Prostate gland (tissue), 2 donors: ENCODE measurements at regions not wholly inside any gene's neighbourhood (a gene's known extent, or its start where the extent isn't known, plus 50 kb on each side); places are given as distances from the start of the nearest gene placed in this dataset.

Source experiments
- DNase-seq: peaks from one replicate; pipeline ENCODE4 v3.0.0-alpha.2; 2019; ENCODE audit warnings: low spot score
- H3K27ac ChIP-seq, 2 donors: fragments of 200-600 bp; sonication (generic); 2 replicates each; pipeline ENCODE4 v1.5.1; 2017 to 2019
- H3K27me3 ChIP-seq: fragments of 200-600 bp; sonication (generic); replicated peaks from 2 replicates; pipeline ENCODE4 v1.5.1; 2019; ENCODE audit not compliant: insufficient read depth
- H3K36me3 ChIP-seq, 2 donors: fragments of 200-600 bp; sonication (generic); 1 replicate in 1 of 2; 2 replicates in 1 of 2; pipeline versions ENCODE4 v1.5.1 to v1.8.1; 2017 to 2019
- H3K4me1 ChIP-seq: fragments of 200-600 bp; sonication (generic); replicated peaks from 2 replicates; pipeline ENCODE4 v1.5.1; 2019
- H3K4me3 ChIP-seq, 2 donors: fragments of 200-600 bp; sonication (generic); 2 replicates each; pipeline ENCODE4 v1.5.1; 2017 to 2019
- H3K9me3 ChIP-seq: fragments of 200-600 bp; sonication (generic); 2 replicates; pipeline ENCODE4 v1.5.1; 2017
- POLR2A ChIP-seq: fragments of 450-650 bp; IDR thresholded peaks from one replicate; pipeline ENCODE4 v1.6.1; 2016; ENCODE audit warnings: antibody characterized with exemption, mild to moderate bottlenecking
- POLR2AphosphoS5 ChIP-seq: sonication (generic); formaldehyde crosslinking; IDR thresholded peaks from one replicate; pipeline ENCODE4 v1.6.1; 2017; ENCODE audit warnings: antibody characterized with exemption
- WGBS: methylation state at CpG from one replicate; pipeline ENCODE4 v1.1.5; 2018; 5-methylcytosine and 5-hydroxymethylcytosine counted together
- intact Hi-C: fragments of 100-400 bp; cut with DNase I; formaldehyde crosslinking; loops from one replicate; pipeline ENCODE4 v1.14.2; 2022
- TF ChIP-seq, protein P1 (sequence below), 4 experiments: fragments of 200-600 bp in 2 of 4; fragments of 450-650 bp in 2 of 4; sonication (generic) in 2 of 4; IDR thresholded peaks; 1 replicate in 3 of 4; 2 replicates in 1 of 4; pipeline ENCODE4 v1.5.1; 2016 to 2019; ENCODE audit warnings: antibody characterized with exemption in 4 of 4, mild to moderate bottlenecking in 2 of 4, moderate library complexity in 2 of 4

DNA sequence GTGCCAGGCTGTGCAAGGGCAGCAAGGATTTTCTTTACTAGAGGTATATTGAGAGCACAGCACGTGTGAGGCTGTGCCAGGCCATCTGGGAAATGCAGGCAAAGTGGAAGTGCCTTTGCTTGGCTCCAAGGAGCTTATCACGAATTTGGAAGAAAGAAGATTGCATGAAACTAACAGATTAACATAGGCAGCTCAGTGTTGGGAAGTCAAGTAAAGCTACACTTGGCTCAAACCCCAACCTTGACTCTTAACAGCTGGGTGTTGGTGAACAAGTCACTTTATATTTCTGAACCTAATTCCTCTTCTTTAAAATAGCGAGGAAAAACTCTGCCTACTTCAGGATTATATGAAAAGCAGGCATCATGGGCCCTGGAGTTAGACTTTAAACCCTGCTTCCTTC is 105.2 kb downstream of the PLCE1 start:
- no peaks in the 10 kb centered on the region for H3K4me1 ChIP-seq
- DNase-seq, result no peak
- H3K9me3 ChIP-seq, result no peaks in the 10 kb centered on the region
- 68% methylated on average over 3 of the region's 3 CpGs for WGBS
- no peak overlapping the region for H3K27ac ChIP-seq
- no peaks in the 10 kb centered on the region for H3K27me3 ChIP-seq
- TF ChIP-seq, protein P1, sequence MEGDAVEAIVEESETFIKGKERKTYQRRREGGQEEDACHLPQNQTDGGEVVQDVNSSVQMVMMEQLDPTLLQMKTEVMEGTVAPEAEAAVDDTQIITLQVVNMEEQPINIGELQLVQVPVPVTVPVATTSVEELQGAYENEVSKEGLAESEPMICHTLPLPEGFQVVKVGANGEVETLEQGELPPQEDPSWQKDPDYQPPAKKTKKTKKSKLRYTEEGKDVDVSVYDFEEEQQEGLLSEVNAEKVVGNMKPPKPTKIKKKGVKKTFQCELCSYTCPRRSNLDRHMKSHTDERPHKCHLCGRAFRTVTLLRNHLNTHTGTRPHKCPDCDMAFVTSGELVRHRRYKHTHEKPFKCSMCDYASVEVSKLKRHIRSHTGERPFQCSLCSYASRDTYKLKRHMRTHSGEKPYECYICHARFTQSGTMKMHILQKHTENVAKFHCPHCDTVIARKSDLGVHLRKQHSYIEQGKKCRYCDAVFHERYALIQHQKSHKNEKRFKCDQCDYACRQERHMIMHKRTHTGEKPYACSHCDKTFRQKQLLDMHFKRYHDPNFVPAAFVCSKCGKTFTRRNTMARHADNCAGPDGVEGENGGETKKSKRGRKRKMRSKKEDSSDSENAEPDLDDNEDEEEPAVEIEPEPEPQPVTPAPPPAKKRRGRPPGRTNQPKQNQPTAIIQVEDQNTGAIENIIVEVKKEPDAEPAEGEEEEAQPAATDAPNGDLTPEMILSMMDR (IDR thresholded peaks at IDR 0.05), result no peak
- TF ChIP-seq POLR2AphosphoS5 (no peak), POLR2A (no peak)
- intact Hi-C loops, result no loop called here
- H3K36me3 ChIP-seq, result no peaks in the 10 kb centered on the region
- H3K4me3 ChIP-seq, result no peak overlapping the region

- Histone ChIP-seq H3K27ac (no peak overlapping the region), H3K4me3 (no peak overlapping the region), H3K27me3 (no peaks in the 10 kb centered on the region), H3K4me1 (no peaks in the 10 kb centered on the region), H3K9me3 (no peaks in the 10 kb centered on the region), H3K36me3 (no peaks in the 10 kb centered on the region)
- 100% methylated on average over 1 of the region's 1 CpG for whole genome bisulfite sequencing
- TF ChIP-seq, protein P1 (IDR thresholded peaks at IDR 0.05), result no peak
- TF ChIP-seq POLR2AphosphoS5 (no peak), POLR2A (no peak)
- no peak for DNase-seq
- intact Hi-C loops, result loop anchor here (10.0 kb wide), 1 partner anchor 93 kb away; no protein-coding TSS in a partner anchor
Measured at GRCh38 chr10:94101894-94102293, 108.2 kb downstream of the PLCE1 start.

GRCh38 chr10:94102436-94102835 is 108.7 kb downstream of the PLCE1 start:
- no peaks in the 10 kb centered on the region for H3K36me3 ChIP-seq
- H3K4me3 ChIP-seq, result no peak overlapping the region
- no peak for DNase-seq
- H3K27me3 ChIP-seq, result no peaks in the 10 kb centered on the region
- H3K27ac ChIP-seq, result no peak overlapping the region
- TF ChIP-seq POLR2A, result no peak
- no peak for TF ChIP-seq POLR2AphosphoS5
- TF ChIP-seq, protein P1 (IDR thresholded peaks at IDR 0.05), result no peak
- 74% methylated on average over 5 of the region's 5 CpGs for WGBS
- H3K9me3 ChIP-seq, result no peaks in the 10 kb centered on the region
- intact Hi-C loops, result loop anchor here (10.0 kb wide), 1 partner anchor 92 kb away; no protein-coding TSS in a partner anchor
- no peaks in the 10 kb centered on the region for H3K4me1 ChIP-seq

DNA sequence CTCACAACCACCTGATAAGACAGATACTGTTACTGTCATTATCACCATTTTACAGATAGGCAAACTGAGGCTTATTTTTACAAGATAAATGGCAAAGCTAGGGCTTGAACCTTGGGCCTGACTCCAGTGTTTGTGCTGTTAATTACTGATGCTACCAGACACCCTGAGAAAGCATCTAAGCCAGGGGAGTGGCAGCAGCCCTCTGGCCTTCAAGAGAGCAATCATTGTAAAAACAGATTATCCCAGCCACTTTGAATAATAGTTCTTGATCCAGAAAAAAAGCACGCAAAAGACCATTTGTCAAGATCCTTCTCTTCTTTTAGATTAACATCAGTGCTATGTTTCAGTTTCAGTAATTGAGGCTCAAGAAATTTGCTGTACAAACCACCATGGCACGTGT is 109.5 kb downstream of the PLCE1 start:
- Histone ChIP-seq H3K36me3 (no peaks in the 10 kb centered on the region), H3K9me3 (no peaks in the 10 kb centered on the region), H3K4me1 (no peaks in the 10 kb centered on the region), H3K27me3 (no peaks in the 10 kb centered on the region), H3K4me3 (no peak overlapping the region), H3K27ac (no peak overlapping the region)
- WGBS, result 67% methylated on average over 2 of the region's 2 CpGs
- no peak for DNase-seq
- TF ChIP-seq POLR2A (no peak), POLR2AphosphoS5 (no peak)
- TF ChIP-seq, protein P1 (IDR thresholded peaks at IDR 0.05), result no peak
- intact Hi-C loops, result loop anchor here (10.0 kb wide), 1 partner anchor 92 kb away; no protein-coding TSS in a partner anchor

GRCh38 chr10:94103801-94104221 is 110.1 kb downstream of the PLCE1 start:
- DNase-seq, result no peak
- Histone ChIP-seq H3K9me3 (no peaks in the 10 kb centered on the region), H3K4me1 (no peaks in the 10 kb centered on the region), H3K4me3 (no peak overlapping the region), H3K36me3 (no peaks in the 10 kb centered on the region), H3K27me3 (no peaks in the 10 kb centered on the region), H3K27ac (no peak overlapping the region)
- 39% methylated on average over 4 of the region's 4 CpGs for WGBS
- intact Hi-C loops, result loop anchor here (10.0 kb wide), 1 partner anchor 91 kb away; no protein-coding TSS in a partner anchor
- TF ChIP-seq POLR2A (no peak), POLR2AphosphoS5 (no peak)
- TF ChIP-seq, protein P1 (IDR thresholded peaks at IDR 0.05), result no peak
